GM21529 (cell line): ENCODE measurements at regions not wholly inside any gene's neighbourhood (a gene's known extent, or its start where the extent isn't known, plus 50 kb on each side); places are given as distances from the start of the nearest gene placed in this dataset.

ENCODE experiments used
- ATAC-seq: cut with Tn5 transposase; IDR thresholded peaks from one replicate; pipeline ENCODE4 v1.9.1; 2021; ENCODE audit not compliant: unreplicated experiment

- no peak for ATAC-seq
Observed at GRCh38 chr2:180324182-180324581, 317.1 kb upstream of the CWC22 start.

GRCh38 chr2:180322781-180323180 lies 315.7 kb upstream of the CWC22 start:
- no peak for ATAC-seq

GRCh38 chr2:180319586-180320405 lies 312.7 kb upstream of the CWC22 start:
- ATAC-seq: peak; percentile 89

GRCh38 chr2:180314086-180314485 lies 307.0 kb upstream of the CWC22 start:
- ATAC-seq: no peak

- no peak for ATAC-seq
Observed at GRCh38 chr2:180312542-180312941, 305.4 kb upstream of the CWC22 start.

GRCh38 chr2:180307096-180307495 lies 300.0 kb upstream of the CWC22 start:
- ATAC-seq: no peak

- no peak for ATAC-seq
Observed at GRCh38 chr2:180306346-180306745, 299.2 kb upstream of the CWC22 start.

GRCh38 chr2:180291552-180292421 lies 284.7 kb upstream of the CWC22 start:
- no peak for ATAC-seq

- no peak for ATAC-seq
Observed at GRCh38 chr2:180291060-180291459, 284.0 kb upstream of the CWC22 start.

GRCh38 chr2:180289627-180290026 lies 282.5 kb upstream of the CWC22 start:
- ATAC-seq: no peak

- no peak for ATAC-seq
Observed at GRCh38 chr2:180279581-180279980, 272.5 kb upstream of the CWC22 start.

- no peak for ATAC-seq
Observed at GRCh38 chr2:180276733-180277132, 269.6 kb upstream of the CWC22 start.

GRCh38 chr2:180268006-180268405 lies 260.9 kb upstream of the CWC22 start:
- no peak for ATAC-seq

- no peak for ATAC-seq
Observed at GRCh38 chr2:180261976-180262375, 254.9 kb upstream of the CWC22 start.

- ATAC-seq: no peak
Observed at GRCh38 chr2:180258579-180258978, 251.5 kb upstream of the CWC22 start.

GRCh38 chr2:180258041-180258537 lies 251.0 kb upstream of the CWC22 start:
- no peak for ATAC-seq

- ATAC-seq: no peak
Observed at GRCh38 chr2:180257247-180257646, 250.2 kb upstream of the CWC22 start.

- no peak for ATAC-seq
Observed at GRCh38 chr2:180255981-180256380, 248.9 kb upstream of the CWC22 start.

- no peak for ATAC-seq
Observed at GRCh38 chr2:180254872-180255271, 247.8 kb upstream of the CWC22 start.

GRCh38 chr2:180247658-180248057 lies 240.6 kb upstream of the CWC22 start:
- no peak for ATAC-seq

- no peak for ATAC-seq
Observed at GRCh38 chr2:180246268-180246667, 239.2 kb upstream of the CWC22 start.

- ATAC-seq: no peak
Observed at GRCh38 chr2:180240774-180241173, 233.7 kb upstream of the CWC22 start.
